HepG2 (cell line): ENCODE measurements at regions not wholly inside any gene's neighbourhood (a gene's known extent, or its start where the extent isn't known, plus 50 kb on each side); places are given as distances from the start of the nearest gene placed in this dataset.

Source experiments
- ATAC-seq: fragments of 200-7000 bp; cut with Tn5 transposase; 3 replicates; pipeline ENCODE4 v1.9.1; 2020; ENCODE audit warnings: mild to moderate bottlenecking, moderate library complexity
- BruUV-seq: library from RNA; stranded (reverse); fragments of 400-500 nt; replicated peaks from 2 replicates; lab custom pipeline; 2021; lab: Mats Ljungman, UMichigan
- CTCF ChIA-PET: fragments of 300-600 bp; formaldehyde crosslinking; extraction: SDS; loops from one replicate; lab custom pipeline; 2021; ENCODE audit warnings: low total read pairs, inconsistent platforms, low intra/inter-chr PET ratio; lab: Yijun Ruan, JAX
- POLR2A ChIA-PET: fragments of 350-600 bp; sonication (Branson Sonifier 250); formaldehyde crosslinking; loops from one replicate; lab custom pipeline; 2020; ENCODE audit warnings: antibody characterized with exemption, inconsistent platforms; lab: Yijun Ruan, JAX
- DNase-seq: peaks from one replicate; pipeline ENCODE4 v3.0.0-alpha.2; 2015; ENCODE audit warnings: low spot score
- FAIRE-seq: peaks from 3 replicates; lab custom pipeline; 2011; peaks lifted over from hg19 to GRCh38; lab: Jason Lieb, UNC
- H2AFZ ChIP-seq: one replicate; pipeline ENCODE4 v1.6.1; 2011; ENCODE audit warnings: low read length, inconsistent platforms
- H3K27ac ChIP-seq: fragments of 300-600 bp; 3 replicates; pipeline ENCODE4 v1.8.0; 2011; ENCODE audit warnings: mixed run types, mild to moderate bottlenecking, mixed read lengths, low read length, inconsistent platforms; ENCODE audit not compliant: insufficient read depth; ENCODE audit errors: extremely low read length
- H3K27me3 ChIP-seq, 2 experiments: fragments of 200-600 bp in 1 of 2; 2 replicates in 1 of 2; 3 replicates in 1 of 2; pipeline versions ENCODE4 v1.6.0 to v1.8.0; 2011; ENCODE audit warnings: low read length in 2 of 2, mild to moderate bottlenecking in 2 of 2, moderate library complexity in 2 of 2, inconsistent platforms in 1 of 2; ENCODE audit not compliant: insufficient read depth in 2 of 2, control insufficient read depth in 1 of 2
- H3K36me3 ChIP-seq, 2 experiments: fragments of 200-600 bp in 1 of 2; replicated peaks in 1 of 2; 2 replicates in 1 of 2; 3 replicates in 1 of 2; pipeline versions ENCODE4 v1.5.1 to v1.8.0; 2011; ENCODE audit warnings: low read length in 2 of 2, inconsistent platforms in 1 of 2; ENCODE audit not compliant: insufficient read depth in 2 of 2, control insufficient read depth in 1 of 2
- H3K4me1 ChIP-seq: 2 replicates; pipeline ENCODE4 v1.5.1; 2012; ENCODE audit warnings: low read length, inconsistent platforms; ENCODE audit not compliant: insufficient read depth
- H3K4me2 ChIP-seq: 2 replicates; pipeline ENCODE4 v1.6.0; 2011; ENCODE audit warnings: low read depth, low read length, inconsistent platforms
- H3K4me3 ChIP-seq, 3 experiments: fragments of 200-600 bp in 1 of 3; sonication (generic), shearing (Covaris generic) in 1 of 3; replicated peaks in 1 of 3; 2 replicates each; pipeline ENCODE4 v1.5.1; 2011 to 2016; ENCODE audit warnings: low read length in 3 of 3, inconsistent platforms in 2 of 3, low read depth in 2 of 3, mild to moderate bottlenecking in 2 of 3, control low read depth in 1 of 3, mixed read lengths in 1 of 3; ENCODE audit not compliant: insufficient read depth in 1 of 3
- H3K79me2 ChIP-seq: one replicate; pipeline ENCODE4 v1.6.1; 2011; ENCODE audit warnings: low read length, inconsistent platforms; ENCODE audit not compliant: insufficient read depth
- H3K9ac ChIP-seq: 2 replicates; pipeline ENCODE4 v1.6.0; 2011; ENCODE audit warnings: mild to moderate bottlenecking, low read depth, low read length, inconsistent platforms; ENCODE audit not compliant: insufficient read depth
- H3K9me3 ChIP-seq: 2 replicates; pipeline ENCODE4 v1.5.1; 2012; ENCODE audit warnings: mild to moderate bottlenecking, low read length
- H4K20me1 ChIP-seq: 2 replicates; pipeline ENCODE4 v1.6.0; 2011; ENCODE audit warnings: inconsistent platforms, mild to moderate bottlenecking, low read length, moderate library complexity; ENCODE audit not compliant: insufficient read depth
- NR2F2 ChIP-seq: IDR thresholded peaks from 2 replicates; pipeline ENCODE4 v1.6.1; 2012; ENCODE audit warnings: low read depth, inconsistent platforms, borderline replicate concordance
- RARA ChIP-seq: IDR thresholded peaks from 2 replicates; pipeline ENCODE4 v1.6.1; 2016; ENCODE audit warnings: missing genetic modification reagents, missing compliant biosample characterization
- SP5 ChIP-seq: IDR thresholded peaks from 2 replicates; pipeline ENCODE4 v1.6.1; 2016; ENCODE audit warnings: low read depth, borderline replicate concordance
- ZFAT ChIP-seq: sonication (generic); formaldehyde crosslinking; conservative IDR thresholded peaks from 2 replicates; pipeline ENCODE4 v1.8.1; 2023; ENCODE audit warnings: missing genetic modification reagents, inconsistent platforms
- ZMYM2 ChIP-seq: sonication (generic); formaldehyde crosslinking; IDR thresholded peaks from 2 replicates; pipeline ENCODE4 v1.8.0; 2022; ENCODE audit warnings: mild to moderate bottlenecking, missing genetic modification reagents
- ZNF337 ChIP-seq: sonication (generic); formaldehyde crosslinking; IDR thresholded peaks from 2 replicates; pipeline ENCODE4 v1.5.1; 2020; ENCODE audit warnings: missing genetic modification reagents, low read depth, mild to moderate bottlenecking, borderline replicate concordance
- ZNF34 ChIP-seq: sonication (generic); formaldehyde crosslinking; IDR thresholded peaks from 2 replicates; pipeline ENCODE4 v1.4.0; 2020; ENCODE audit warnings: mild to moderate bottlenecking, missing genetic modification reagents, borderline replicate concordance
- ZNF552 ChIP-seq: sonication (generic); formaldehyde crosslinking; IDR thresholded peaks from 2 replicates; pipeline ENCODE4 v1.9.0; 2022; ENCODE audit warnings: missing genetic modification reagents, mild to moderate bottlenecking, borderline replicate concordance
- in situ Hi-C: cut with HindIII; loops from 2 replicates; pipeline ENCODE4 v1.10.0; 2017; ENCODE audit warnings: low pct_unique_long_range_greater_than_20kb; ENCODE audit not compliant: extremely low pct_ligation_motif_present
- intact Hi-C: fragments of 100-400 bp; cut with micrococcal nuclease; formaldehyde crosslinking; loops from one replicate; pipeline ENCODE4 v1.10.0; 2022; ENCODE audit not compliant: unreplicated experiment
- TF ChIP-seq, protein P1 (sequence below): sonication (generic); formaldehyde crosslinking; IDR thresholded peaks from 2 replicates; pipeline ENCODE4 v1.5.1; 2020; ENCODE audit warnings: mild to moderate bottlenecking, missing genetic modification reagents, borderline replicate concordance
- TF ChIP-seq, protein P2 (sequence below): sonication (generic); formaldehyde crosslinking; IDR thresholded peaks from 2 replicates; pipeline ENCODE4 v1.5.1; 2020; ENCODE audit warnings: missing genetic modification reagents, mild to moderate bottlenecking, borderline replicate concordance

DNA sequence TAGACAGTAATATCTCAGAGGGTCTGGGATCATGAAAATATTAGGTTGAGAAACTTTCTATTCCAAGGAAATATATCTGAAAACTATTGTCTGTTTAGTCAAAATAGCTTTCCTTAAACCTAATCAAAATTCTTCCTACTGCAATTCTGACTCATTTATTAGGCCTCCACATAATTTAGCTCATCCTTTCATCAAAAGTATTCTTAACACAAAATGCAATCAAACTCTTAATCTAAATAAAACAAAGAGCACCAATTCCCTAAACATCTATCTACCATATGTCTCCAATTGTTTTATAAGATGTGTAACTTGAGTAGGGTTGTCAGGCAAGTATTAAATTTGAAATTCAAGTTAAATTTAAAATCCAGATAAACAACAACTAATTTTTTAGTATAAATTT is 142.1 kb downstream of the PLK2 start:
- no peaks in the 10 kb centered on the region for H3K36me3 ChIP-seq
- H3K27ac ChIP-seq, result no peak overlapping the region
- H3K4me2 ChIP-seq, result no peak overlapping the region
- no peaks in the 10 kb centered on the region for H3K27me3 ChIP-seq
- POLR2A ChIA-PET, result no interaction called here
- H4K20me1 ChIP-seq, result no peaks in the 10 kb centered on the region
- no TSS peak for BruUV-seq
- H3K79me2 ChIP-seq, result no peaks in the 10 kb centered on the region
- CTCF ChIA-PET, result no interaction called here
- intact Hi-C loops, result no loop called here
- H3K9me3 ChIP-seq, result no peaks in the 10 kb centered on the region
- no peak overlapping the region for H3K4me3 ChIP-seq
- TF ChIP-seq, protein P1, sequence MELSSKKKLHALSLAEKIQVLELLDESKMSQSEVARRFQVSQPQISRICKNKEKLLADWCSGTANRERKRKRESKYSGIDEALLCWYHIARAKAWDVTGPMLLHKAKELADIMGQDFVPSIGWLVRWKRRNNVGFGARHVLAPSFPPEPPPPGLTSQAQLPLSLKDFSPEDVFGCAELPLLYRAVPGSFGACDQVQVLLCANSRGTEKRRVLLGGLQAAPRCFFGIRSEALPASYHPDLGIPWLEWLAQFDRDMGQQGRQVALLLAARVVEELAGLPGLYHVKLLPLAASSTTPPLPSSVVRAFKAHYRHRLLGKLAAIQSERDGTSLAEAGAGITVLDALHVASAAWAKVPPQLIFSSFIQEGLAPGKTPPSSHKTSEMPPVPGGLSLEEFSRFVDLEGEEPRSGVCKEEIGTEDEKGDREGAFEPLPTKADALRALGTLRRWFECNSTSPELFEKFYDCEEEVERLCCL (CRISPR knock-in tag), result no peak
- no peak for TF ChIP-seq ZFAT (CRISPR knock-in tag)
- no peak for TF ChIP-seq ZNF34
- no peak for TF ChIP-seq SP5
- no peak for TF ChIP-seq NR2F2
- TF ChIP-seq ZMYM2, result no peak
- TF ChIP-seq, protein P2, sequence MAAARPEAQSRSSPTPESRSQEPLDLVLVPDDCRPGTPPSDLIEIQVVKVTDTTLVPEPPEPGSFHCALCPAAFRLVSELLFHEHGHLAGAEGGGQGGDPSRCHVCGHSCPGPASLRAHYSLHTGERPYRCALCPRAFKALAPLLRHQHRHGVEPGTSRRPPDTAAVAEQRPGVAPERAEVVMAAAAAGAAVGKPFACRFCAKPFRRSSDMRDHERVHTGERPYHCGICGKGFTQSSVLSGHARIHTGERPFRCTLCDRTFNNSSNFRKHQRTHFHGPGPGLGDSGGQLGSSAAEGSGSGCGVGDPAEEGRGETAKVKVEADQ (CRISPR knock-in tag), result no peak
- TF ChIP-seq ZNF552, result no peak
- TF ChIP-seq RARA, result no peak
- TF ChIP-seq ZNF337 (CRISPR knock-in tag), result no peak
- no peak for FAIRE-seq
- H3K4me1 ChIP-seq, result no peaks in the 10 kb centered on the region
- in situ Hi-C loops, result no loop called here
- no peak for DNase-seq
- no peak overlapping the region for H3K9ac ChIP-seq
- no peak for ATAC-seq
- H2AFZ ChIP-seq, result no peak overlapping the region
